ENCODE measurements at regions not wholly inside any gene's neighbourhood (a gene's known extent, or its start where the extent isn't known, plus 50 kb on each side); places are given as distances from the start of the nearest gene placed in this dataset.
"Not testable (repeated sequence)": the region's sequence is repeated elsewhere in the genome, so short reads cannot be mapped to it uniquely, and the experiment has no call there.

DNA sequence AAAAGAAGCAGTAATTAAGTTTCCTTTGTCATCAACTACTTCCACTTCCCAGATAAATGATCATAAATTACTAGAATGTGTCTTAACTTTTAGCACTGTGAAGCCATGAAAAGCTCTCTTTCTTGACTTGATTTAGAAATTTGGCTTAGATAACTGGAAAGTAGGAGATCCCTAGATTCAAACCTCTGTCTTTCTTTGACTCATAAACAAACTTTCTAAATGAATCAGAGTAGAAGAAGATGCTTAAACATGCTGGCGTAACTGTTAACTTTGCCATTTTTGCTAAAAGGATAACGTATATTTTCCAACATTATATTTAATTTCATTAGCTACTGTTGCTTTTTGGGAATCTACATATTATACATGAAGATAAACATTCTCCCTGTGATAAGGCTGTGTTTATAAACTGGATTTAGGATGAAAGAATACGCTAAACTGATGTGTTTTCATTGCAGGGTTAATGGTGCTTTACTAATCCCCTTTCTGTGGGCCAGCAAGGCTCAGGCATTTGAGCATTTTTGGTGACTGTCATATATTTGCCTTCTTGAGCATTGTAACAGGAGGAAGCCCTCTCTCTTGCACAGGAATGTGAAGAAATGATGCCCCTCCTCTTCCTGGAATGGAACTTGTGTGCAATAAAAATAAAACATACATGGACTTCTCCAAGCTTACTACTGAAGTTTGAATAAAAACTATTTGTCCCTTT is 301.4 kb downstream of the BMP4 start:
- ATAC-seq: no peak

DNA sequence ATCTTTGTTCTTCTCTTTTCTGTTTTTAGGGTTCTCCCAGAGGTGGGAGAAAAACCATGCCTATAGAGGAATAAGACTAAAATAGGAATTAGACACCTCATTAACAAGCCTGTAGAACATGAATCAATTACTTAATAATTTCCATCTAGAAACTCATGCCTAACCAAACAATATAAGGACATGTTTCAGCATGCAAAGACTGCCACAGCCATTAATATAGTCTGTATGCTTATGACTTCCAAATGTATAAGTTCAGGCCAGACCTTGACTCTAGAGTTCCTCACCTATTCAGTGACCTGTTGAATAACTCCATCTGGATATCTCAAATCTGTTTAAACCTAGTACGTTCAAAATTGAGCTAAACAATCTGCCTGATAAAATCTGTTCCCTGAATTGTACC is 304.6 kb downstream of the BMP4 start:
- ATAC-seq: peak; percentile 75

DNA sequence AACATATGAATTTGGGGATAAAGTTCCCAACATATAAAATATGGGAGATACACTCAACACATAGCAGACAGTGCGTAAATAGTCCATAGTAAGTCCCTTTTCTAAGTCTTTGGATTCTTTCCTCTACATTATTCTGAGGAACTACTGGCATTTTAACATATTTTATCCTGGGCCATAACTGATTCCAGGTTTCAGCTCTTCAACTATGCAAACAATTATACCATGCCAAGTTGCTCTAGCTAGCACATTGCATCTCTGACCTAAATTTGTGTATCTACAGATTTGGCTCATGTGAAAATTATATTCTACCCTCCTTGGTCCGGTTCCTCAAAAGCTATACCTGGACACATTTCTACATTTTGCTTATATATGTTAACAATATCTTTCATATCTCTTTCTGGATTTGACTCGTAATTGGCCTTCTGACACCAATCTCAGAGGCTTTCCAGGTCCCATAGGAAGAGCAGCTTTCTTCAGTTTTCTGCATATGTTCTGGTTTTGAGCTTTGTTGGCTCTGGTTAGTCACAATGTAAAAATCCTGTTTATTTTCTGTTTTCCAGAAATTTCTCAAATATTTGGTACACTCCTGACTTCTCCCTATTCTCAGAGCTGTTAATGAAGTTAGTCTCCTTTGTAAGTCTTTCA is 305.4 kb downstream of the BMP4 start:
- no peak for ATAC-seq

DNA sequence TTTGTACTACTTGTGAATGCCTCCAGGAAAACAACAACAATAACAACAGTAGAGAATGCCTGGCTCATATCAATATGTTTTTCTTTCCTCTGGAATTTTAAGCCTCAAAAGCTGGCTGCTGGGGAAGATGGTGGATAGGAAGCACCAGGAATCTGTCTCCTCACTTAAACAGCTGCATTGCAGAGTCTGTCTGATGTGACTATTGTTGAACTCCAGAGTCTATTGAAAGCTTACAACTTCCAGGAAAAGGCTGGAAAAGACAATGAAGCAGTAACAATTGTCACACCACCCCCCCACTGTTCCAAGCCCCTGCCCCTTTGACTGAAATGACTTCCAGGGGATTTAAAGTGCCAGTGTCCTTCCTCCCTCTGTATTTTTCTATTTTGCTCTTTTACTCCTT is 309.7 kb downstream of the BMP4 start:
- no peak for ATAC-seq

DNA sequence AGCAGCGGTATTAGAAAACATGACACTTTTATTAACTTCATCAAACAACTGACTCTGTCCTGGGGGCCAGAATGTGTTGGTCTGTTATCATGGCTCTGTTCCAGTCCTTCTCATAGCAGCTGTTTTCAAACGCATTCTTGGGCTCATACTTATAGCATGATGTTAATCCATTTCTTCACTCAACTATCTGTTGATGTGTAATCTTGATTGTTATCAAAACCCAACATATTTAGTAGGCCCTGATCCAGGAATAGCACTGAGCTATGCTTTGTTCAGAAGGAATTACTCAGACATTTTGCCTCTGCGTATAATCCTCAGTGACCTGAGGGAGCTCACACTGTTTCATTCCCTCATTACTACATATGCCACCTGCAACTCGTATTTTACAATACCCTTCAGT is 315.9 kb downstream of the BMP4 start:
- no peak for ATAC-seq

- ATAC-seq: no peak
Measured at GRCh38 chr14:53638966-53639365, 317.7 kb downstream of the BMP4 start.

- no peak for ATAC-seq
Measured at GRCh38 chr14:53634793-53635192, 321.8 kb downstream of the BMP4 start.

- ATAC-seq: no peak
Measured at GRCh38 chr14:53630336-53630735, 326.3 kb downstream of the BMP4 start.

DNA sequence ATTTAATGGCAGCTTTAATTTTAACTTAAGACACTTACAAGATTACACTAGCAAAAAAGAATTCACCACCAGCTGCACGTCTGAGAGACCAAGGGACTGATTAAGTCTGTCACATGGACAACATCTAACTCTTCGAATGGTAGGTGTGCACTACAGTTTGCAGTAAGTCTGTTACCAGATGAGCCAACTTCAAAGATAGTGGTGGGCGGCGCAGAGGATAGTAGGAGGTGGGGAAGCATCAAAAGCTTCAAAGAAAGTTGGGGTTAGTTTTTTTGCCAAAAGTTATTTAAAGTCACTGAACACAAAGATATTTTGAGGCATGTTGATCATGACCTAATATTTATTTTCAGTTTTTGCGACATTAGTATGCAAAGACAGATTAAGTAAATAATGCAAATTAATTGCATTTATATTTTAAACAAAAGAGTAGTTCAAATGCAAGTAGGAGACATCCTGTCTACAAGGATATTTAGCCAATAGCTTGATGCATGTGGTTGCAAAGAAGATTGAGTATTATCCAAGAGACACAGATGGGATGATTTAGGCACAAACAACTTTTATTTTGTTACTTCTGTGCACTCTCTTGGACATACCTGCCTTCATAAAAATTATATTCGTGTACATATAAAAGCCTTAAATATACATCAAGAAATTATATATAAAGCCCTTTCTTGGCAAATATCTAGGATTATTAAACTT is 327.7 kb downstream of the BMP4 start:
- ATAC-seq: no peak

DNA sequence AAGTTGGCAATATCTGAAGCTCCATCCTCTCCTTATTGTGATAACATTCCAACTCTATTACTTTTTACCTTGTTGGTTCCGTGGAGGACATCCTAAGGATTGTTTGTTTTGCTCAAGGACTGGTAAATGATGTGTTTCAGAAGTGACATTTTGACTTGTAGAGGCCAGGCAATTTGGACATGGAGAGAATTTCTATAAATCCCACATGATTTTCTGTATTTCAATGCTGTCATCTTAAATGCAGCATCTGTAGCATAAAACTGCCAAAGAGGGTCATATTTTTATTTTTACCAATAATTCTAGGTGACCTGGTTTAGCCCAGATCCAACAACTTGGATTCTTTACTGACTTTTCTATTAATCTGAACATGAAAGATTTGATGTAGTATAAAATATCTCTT is 328.4 kb downstream of the BMP4 start:
- no peak for ATAC-seq

DNA sequence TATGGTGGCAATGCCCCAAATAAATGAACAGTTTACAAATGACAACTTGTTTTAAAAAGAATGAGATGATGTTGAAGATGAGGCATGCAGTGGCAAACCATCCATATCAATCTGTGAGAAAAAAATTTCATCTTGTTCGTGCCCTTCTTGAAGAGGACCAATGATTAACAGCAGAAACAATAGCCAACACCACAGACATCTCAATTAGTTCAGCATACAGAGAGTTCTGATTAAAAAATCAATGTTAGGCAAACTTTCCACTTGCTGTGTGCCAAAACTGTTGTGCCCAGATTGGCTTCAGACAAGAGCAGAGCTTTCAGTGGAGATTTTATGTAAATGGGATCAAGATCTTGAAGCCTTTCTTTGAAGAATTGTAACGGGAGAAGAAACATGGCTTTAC is 329.9 kb downstream of the BMP4 start:
- ATAC-seq: no peak

DNA sequence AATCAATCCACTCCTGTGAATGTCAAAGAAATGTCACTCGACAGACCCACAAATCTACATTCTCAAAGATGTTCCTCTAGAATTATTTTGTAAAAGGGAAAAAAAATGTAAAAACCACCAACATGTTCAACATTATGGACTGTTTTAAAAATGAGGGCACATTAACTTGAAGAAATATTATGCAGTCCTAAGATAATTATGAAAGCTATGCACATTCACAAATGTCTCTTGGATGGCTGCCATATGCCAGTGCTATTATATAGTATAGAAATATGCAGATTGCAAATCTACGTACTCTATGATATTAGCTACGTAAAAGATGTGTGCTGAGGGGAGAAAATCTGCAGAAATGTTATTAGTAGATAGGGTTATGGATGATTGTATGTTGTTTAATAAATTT is 334.2 kb downstream of the BMP4 start:
- no peak for ATAC-seq

DNA sequence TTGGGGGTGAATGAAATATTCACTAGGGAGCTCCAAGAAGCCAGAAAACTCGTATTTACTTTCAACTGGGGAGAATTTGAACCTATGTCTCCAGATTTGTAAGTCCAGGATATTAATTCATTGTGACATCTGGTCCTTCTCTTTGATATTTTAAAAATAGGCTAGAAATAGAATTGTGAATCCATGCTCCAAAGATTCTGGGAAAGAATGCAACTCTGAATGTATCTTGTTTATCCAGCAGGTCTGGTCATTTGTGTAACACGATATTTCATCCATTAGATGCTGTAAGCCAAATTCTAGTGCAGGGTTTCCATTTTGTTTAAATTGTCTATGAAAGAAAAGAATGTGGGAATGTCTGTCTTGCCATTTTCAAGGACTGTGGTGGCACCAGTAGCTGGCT is 334.7 kb downstream of the BMP4 start:
- no peak for ATAC-seq

GRCh38 chr14:53621433-53621832 is 335.2 kb downstream of the BMP4 start:
- ATAC-seq: no peak

DNA sequence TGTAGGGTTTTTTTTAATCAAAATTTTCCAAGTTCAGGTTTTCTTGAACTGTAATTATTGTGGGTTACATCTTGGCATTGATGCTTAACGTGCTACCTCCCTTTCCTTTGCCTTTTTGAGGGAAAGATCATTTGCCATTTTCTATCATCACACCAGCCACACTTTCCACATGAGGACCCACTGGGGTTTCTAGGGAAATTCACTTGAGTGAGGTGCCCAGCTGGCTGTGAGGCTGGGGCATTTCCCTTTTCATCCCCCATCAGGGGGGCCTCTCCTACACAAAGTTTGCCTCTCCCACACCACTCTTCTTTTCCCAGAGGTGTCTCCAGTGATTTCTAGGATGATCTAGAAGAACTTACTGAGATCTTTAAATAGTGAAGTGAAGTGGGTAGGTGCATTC is 335.7 kb downstream of the BMP4 start:
- no peak for ATAC-seq

DNA sequence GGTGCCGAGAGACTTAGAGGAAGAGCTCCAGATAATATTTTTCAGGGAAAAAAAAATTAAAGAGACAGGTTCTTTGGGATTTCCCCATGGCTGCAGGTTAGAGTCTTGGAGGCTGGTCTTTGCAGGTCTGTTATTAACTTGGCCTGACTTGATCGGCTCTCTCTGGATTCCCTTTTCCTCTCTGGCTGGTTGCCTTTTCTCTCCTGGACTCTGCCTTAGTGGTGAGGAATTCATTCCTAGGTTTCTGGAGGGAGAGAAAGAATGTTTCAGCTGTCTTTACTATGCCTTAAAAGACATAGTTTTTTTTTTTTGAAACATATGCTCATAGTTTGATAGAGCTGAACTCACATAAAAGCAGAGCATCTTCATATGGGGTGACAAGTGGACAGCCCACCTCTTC is 336.3 kb downstream of the BMP4 start:
- no peak for ATAC-seq

DNA sequence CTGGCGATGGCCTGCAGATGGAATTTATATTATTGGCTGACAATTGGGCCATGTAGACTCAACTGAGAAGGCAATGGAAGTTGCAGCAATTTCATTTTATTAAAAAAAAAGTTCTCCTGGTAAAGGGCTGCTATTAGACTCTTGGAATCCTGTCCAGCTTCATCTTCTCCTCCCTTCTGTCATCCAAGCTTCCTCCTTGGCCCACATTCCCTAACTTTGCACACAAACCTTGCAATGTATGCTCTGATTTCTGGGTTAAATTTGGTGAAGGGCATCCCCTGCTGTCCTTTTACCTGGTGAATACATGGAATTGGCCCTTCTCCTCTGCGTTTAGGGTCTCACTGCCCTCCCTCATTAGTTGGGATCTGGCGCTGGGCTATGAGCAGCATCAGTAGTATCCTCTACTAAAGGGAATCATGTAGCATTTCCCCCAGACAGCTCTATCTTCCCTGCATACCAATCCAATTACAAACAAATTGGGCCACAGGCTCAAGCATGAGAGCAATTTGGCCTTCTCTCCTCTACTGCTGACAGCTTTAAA is 336.9 kb downstream of the BMP4 start:
- ATAC-seq: no peak

DNA sequence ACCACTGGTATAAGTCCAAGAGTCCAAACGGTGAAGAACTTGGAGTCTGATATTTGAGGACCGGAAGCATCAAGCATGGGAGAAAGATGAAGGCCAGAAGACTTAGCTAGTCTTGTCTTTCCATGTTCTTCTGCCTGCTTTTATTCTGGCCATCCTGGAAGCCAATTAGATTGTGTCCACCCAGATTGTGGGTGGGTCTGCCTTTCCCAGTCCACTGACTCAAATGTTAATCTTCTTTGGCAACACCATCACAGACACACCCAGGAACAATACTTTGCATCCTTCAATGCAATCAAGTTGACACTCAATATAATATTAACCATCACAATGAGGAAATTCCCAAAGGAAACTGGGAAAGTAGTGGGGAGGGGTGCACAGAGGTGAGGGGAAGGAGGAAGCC is 340.1 kb downstream of the BMP4 start:
- not testable (repeated sequence) for ATAC-seq

DNA sequence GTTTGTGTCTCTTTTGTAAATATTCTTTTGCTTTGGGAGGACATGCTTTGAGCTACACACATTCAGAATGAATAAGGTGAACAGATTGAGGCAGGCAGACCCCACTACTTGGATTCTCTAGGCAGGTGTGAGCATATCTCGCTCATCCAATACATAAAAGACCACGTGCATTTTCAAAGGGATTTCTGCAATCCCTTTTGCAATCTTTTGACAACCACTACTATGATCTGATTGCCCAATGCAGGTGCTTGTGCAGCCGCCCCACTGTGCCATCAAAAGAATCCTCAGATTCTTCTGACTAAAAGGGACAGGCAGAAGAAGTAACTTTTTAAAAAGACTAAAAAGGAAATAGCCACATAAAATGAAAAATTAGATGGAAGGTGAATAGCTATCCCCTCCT is 341.4 kb downstream of the BMP4 start:
- ATAC-seq: no peak

DNA sequence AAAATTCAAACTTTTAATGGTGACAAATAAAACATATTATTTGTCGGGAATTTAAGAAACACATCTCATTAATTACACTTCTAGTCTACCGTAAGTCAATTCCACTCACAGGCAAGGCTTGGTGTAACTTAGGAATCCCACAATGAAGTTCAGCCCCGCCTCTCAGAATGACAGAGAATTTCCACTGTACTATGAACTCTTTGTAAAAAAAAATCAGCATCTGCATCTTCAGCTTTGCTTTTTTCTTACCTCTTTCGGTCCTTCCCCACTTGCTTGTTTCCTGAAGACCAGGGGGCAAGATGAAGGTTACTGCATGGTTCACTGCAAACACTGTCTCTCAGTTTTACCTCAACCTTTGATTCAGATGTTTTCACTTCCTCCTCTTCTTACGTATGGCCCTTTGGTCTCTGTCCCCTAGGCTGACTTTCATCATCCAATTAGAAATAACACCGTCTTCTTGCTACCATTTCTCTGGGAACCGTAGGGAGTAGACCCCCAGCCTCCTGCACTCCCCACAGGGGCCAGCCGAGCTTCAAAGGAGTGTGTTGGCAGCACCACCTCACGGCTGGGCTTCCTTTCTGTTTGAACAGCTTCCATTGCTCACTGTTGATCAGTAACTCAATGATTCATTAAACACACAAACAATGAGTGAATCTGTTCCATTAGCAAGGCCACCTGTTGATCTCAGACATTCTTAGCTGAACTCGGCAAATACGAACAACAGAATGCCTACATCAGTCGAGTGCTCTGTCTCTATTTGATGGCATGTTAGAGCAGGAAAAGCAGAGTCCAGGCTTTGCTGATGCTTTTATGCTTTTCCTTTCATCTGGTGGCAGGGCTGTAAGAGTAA is 343.0 kb downstream of the BMP4 start:
- ATAC-seq: peak; percentile 89

- ATAC-seq: no peak
Measured at GRCh38 chr14:53610947-53611346, 345.7 kb downstream of the BMP4 start.

DNA sequence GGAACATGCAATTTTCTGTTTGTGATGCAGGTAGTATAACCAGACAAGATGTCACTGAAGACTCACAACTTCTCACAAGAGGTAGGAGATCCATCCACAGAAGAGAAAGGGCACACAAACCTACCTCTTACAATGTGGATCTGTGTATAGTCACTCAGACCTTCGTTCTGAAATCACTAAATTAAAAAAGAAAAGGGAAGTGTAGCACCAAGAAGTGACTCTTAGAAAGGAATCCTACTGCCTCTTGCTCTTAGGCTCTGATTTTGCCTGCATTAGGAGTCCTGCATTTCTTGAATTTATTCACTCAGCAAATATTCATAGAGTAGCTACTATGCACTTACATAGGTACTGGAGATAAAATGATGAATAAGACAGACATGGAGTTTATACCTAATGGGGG is 347.6 kb downstream of the BMP4 start:
- no peak for ATAC-seq

DNA sequence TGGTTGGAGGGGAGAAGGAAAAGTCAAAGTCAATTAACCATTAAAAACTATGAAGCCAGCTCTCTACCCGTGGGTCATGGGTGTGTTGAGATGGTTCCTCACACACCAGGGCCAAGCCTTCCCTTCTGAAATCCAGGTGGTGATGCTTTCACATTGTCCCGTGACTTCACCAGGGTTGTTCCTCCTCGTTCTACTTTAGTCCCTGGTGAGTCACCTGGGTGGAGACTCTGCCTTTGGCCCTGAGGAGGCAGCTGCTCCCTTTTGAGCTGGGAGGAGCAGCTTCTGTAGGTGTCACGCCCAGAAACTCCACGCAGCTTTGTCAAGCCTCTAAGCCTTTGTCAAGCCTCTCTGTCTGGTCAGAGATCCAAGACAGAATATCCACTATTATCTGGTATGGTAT is 348.3 kb downstream of the BMP4 start:
- peak; percentile 99 for ATAC-seq
